A549 (cell line): ENCODE measurements at regions not wholly inside any gene's neighbourhood (a gene's known extent, or its start where the extent isn't known, plus 50 kb on each side); places are given as distances from the start of the nearest gene placed in this dataset.

Experiments used
- ATAC-seq, 2 experiments: fragments of 200-7000 bp in 1 of 2; fragments of >200 bp in 1 of 2; cut with Nextera tagmentation in 1 of 2; cut with Tn5 transposase in 1 of 2; 3 replicates each; pipeline versions ENCODE4 v1.8.0 to v1.9.1; 2018 to 2020; ENCODE audit warnings: mild to moderate bottlenecking in 1 of 2, moderate library complexity in 1 of 2
- CTCF ChIA-PET: fragments of 300-600 bp; sonication (Branson Sonifier 250); formaldehyde crosslinking; extraction: SDS; loops from one replicate; lab custom pipeline; 2021; ENCODE audit warnings: antibody characterized with exemption, inconsistent platforms; lab: Yijun Ruan, JAX
- POLR2A ChIA-PET: fragments of 350-600 bp; formaldehyde crosslinking; extraction: SDS; loops from one replicate; lab custom pipeline; 2021; ENCODE audit warnings: antibody characterized with exemption, inconsistent platforms; lab: Yijun Ruan, JAX
- DNase-seq, 2 experiments: peaks; one replicate each; pipeline versions ENCODE4 v3.0.0 to v3.0.0-alpha.2; 2011 to 2016; ENCODE audit warnings: low read depth in 1 of 2, low spot score in 1 of 2
- FAIRE-seq: peaks from 2 replicates; lab custom pipeline; 2011; peaks lifted over from hg19 to GRCh38; lab: Jason Lieb, UNC
- H3K27ac ChIP-seq, 2 experiments: fragments of >200 bp; sonication (Bioruptor Twin); formaldehyde crosslinking; 3 replicates each; pipeline ENCODE4 v1.5.1; 2016 to 2017
- H3K4me1 ChIP-seq: fragments of >200 bp; sonication (Bioruptor Twin); formaldehyde crosslinking; 3 replicates; pipeline ENCODE4 v1.6.1; 2016
- H3K4me2 ChIP-seq: fragments of >200 bp; sonication (Bioruptor Twin); formaldehyde crosslinking; 3 replicates; pipeline ENCODE4 v1.6.1; 2016
- H3K4me3 ChIP-seq: fragments of >200 bp; sonication (Bioruptor Twin); formaldehyde crosslinking; 3 replicates; pipeline ENCODE4 v1.5.1; 2016
- H3K9me3 ChIP-seq: fragments of >200 bp; sonication (Bioruptor Twin); formaldehyde crosslinking; 3 replicates; pipeline ENCODE4 v1.6.1; 2016
- BCL3 ChIP-seq: fragments of >200 bp; sonication (Bioruptor Twin); formaldehyde crosslinking; IDR thresholded peaks from 3 replicates; pipeline ENCODE4 v1.6.1; 2016
- CBX8 ChIP-seq: fragments of 200-600 bp; sonication (generic); IDR thresholded peaks from 2 replicates; pipeline ENCODE4 v1.6.1; 2016
- HOXB13 ChIP-seq: fragments of 250-450 bp; sonication (Bioruptor Pico); IDR thresholded peaks from 2 replicates; pipeline ENCODE4 v1.5.0; 2020; ENCODE audit warnings: low read depth, mild to moderate bottlenecking, moderate library complexity
- JUNB ChIP-seq: fragments of >200 bp; sonication (Bioruptor Twin); formaldehyde crosslinking; IDR thresholded peaks from 2 replicates; pipeline ENCODE4 v1.6.1; 2016
- KDM5A ChIP-seq: fragments of 200-600 bp; sonication (generic); IDR thresholded peaks from 2 replicates; pipeline ENCODE4 v1.6.1; 2016; ENCODE audit warnings: antibody characterized with exemption, mild to moderate bottlenecking
- MAX ChIP-seq: IDR thresholded peaks from 2 replicates; pipeline ENCODE4 v1.6.1; 2012
- PHF8 ChIP-seq: fragments of 200-600 bp; sonication (generic); IDR thresholded peaks from 2 replicates; pipeline ENCODE4 v1.6.1; 2016; ENCODE audit warnings: low read depth, mild to moderate bottlenecking, antibody characterized with exemption, moderate library complexity, borderline replicate concordance
- RAD21 ChIP-seq, 2 experiments: fragments of >200 bp in 1 of 2; sonication (Bioruptor Twin) in 1 of 2; formaldehyde crosslinking in 1 of 2; IDR thresholded peaks in 1 of 2; conservative IDR thresholded peaks in 1 of 2; 2 replicates in 1 of 2; 3 replicates in 1 of 2; pipeline ENCODE4 v1.6.1; 2012 to 2018; ENCODE audit warnings: inconsistent platforms in 1 of 2
- RARB ChIP-seq: fragments of 250-450 bp; sonication (Bioruptor Pico); IDR thresholded peaks from 2 replicates; pipeline ENCODE4 v1.8.0; 2021; ENCODE audit warnings: mild to moderate bottlenecking, moderate library complexity
- REST ChIP-seq: fragments of 200-600 bp; sonication (generic); IDR thresholded peaks from 2 replicates; pipeline ENCODE4 v1.6.1; 2016; ENCODE audit warnings: antibody characterized with exemption, mild to moderate bottlenecking, moderate library complexity
- RFX5 ChIP-seq: fragments of 450-650 bp; IDR thresholded peaks from 2 replicates; pipeline ENCODE4 v1.7.1; 2014; ENCODE audit warnings: antibody characterized with exemption, mild to moderate bottlenecking, moderate library complexity
- SREBF2 ChIP-seq: fragments of 450-650 bp; IDR thresholded peaks from 2 replicates; pipeline ENCODE4 v1.6.1; 2014; ENCODE audit warnings: mild to moderate bottlenecking, moderate library complexity
- USF2 ChIP-seq: fragments of 450-650 bp; IDR thresholded peaks from 2 replicates; pipeline ENCODE4 v1.6.1; 2014; ENCODE audit warnings: antibody characterized with exemption
- ZC3H11A ChIP-seq: fragments of 450-650 bp; IDR thresholded peaks from 2 replicates; pipeline ENCODE4 v1.6.1; 2014; ENCODE audit warnings: antibody characterized with exemption, mild to moderate bottlenecking
- WGBS: methylation state at CpG from one replicate; pipeline ENCODE4 v1.1.6; 2017; ENCODE audit errors: missing lambda C conversion rate; 5-methylcytosine and 5-hydroxymethylcytosine counted together
- TF ChIP-seq, protein P1 (sequence below): fragments of >200 bp; sonication (Bioruptor Twin); formaldehyde crosslinking; IDR thresholded peaks from 3 replicates; pipeline ENCODE4 v1.5.1; 2016

DNA sequence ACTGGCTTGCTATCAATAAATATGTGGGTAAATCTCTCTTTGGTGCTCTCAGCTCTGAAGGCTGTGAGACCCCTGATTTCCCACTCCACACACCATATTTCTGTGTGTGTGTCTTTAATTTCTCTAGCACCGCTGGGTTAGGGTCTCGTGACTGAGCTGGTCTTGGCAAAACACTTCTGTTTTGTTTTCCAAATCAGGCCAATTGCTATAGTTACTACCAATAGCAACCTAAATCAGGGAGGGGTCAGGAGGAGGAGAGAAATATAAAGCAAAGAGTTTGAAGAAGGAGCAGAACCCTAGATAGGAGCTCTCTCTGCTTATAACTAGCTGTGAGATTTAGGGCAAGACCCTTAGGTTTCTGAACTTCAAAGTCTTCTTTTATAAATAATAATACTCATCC lies 250.5 kb upstream of the IGFBP7 start:
- Histone ChIP-seq H3K4me2 (no peak overlapping the region), H3K4me1 (no peaks in the 10 kb centered on the region), H3K27ac (no peak overlapping the region), H3K9me3 (no peaks in the 10 kb centered on the region), H3K4me3 (no peak overlapping the region)
- FAIRE-seq (no peak), DNase-seq (no peak), ATAC-seq (no peak)
- POLR2A ChIA-PET = no interaction called here
- no peak for TF ChIP-seq PHF8
- no peak for TF ChIP-seq JUNB
- TF ChIP-seq REST = no peak
- TF ChIP-seq, protein P1, sequence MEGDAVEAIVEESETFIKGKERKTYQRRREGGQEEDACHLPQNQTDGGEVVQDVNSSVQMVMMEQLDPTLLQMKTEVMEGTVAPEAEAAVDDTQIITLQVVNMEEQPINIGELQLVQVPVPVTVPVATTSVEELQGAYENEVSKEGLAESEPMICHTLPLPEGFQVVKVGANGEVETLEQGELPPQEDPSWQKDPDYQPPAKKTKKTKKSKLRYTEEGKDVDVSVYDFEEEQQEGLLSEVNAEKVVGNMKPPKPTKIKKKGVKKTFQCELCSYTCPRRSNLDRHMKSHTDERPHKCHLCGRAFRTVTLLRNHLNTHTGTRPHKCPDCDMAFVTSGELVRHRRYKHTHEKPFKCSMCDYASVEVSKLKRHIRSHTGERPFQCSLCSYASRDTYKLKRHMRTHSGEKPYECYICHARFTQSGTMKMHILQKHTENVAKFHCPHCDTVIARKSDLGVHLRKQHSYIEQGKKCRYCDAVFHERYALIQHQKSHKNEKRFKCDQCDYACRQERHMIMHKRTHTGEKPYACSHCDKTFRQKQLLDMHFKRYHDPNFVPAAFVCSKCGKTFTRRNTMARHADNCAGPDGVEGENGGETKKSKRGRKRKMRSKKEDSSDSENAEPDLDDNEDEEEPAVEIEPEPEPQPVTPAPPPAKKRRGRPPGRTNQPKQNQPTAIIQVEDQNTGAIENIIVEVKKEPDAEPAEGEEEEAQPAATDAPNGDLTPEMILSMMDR = no peak
- no peak for TF ChIP-seq KDM5A
- TF ChIP-seq RFX5 = no peak
- no peak for TF ChIP-seq MAX
- TF ChIP-seq RAD21 (conservative IDR thresholded peaks at IDR 0.05 in 1 of 2, IDR thresholded peaks at IDR 0.05 in 1 of 2) = no peak
- TF ChIP-seq CBX8 = no peak
- TF ChIP-seq ZC3H11A = no peak
- TF ChIP-seq HOXB13 (CRISPR knock-in tag) = no peak
- 27% methylated on average over 2 of the region's 2 CpGs for WGBS
- CTCF ChIA-PET = no interaction called here

- WGBS = 23% methylated on average over 4 of the region's 4 CpGs
- DNase-seq (no peak), FAIRE-seq (no peak), ATAC-seq (no peak)
- no peaks in the 10 kb centered on the region for H3K4me1 ChIP-seq
- H3K27ac ChIP-seq = no peak overlapping the region
- ChIA-PET CTCF (no interaction called here), POLR2A (no interaction called here)
- no peak overlapping the region for H3K4me3 ChIP-seq
- H3K9me3 ChIP-seq = no peaks in the 10 kb centered on the region
- no peak for TF ChIP-seq USF2
- no peak for TF ChIP-seq RARB (CRISPR knock-in tag)
- TF ChIP-seq CBX8 = no peak
- TF ChIP-seq BCL3 = no peak
- TF ChIP-seq REST = no peak
- TF ChIP-seq SREBF2 = no peak
- H3K4me2 ChIP-seq = no peak overlapping the region
Observed at GRCh38 chr4:57355101-57355665, 245.0 kb upstream of the IGFBP7 start.
